Epithelial cell of esophagus (primary cell): ENCODE measurements at regions not wholly inside any gene's neighbourhood (a gene's known extent, or its start where the extent isn't known, plus 50 kb on each side); places are given as distances from the start of the nearest gene placed in this dataset.
A peak's percentile ranks its signal among the peaks of the same experiment; 100 is the strongest.

ENCODE experiments used
- DNase-seq: peaks from one replicate; pipeline ENCODE4 v3.0.0; 2010; ENCODE audit warnings: low read depth
- H3K4me3 ChIP-seq: 2 replicates; pipeline ENCODE4 v1.5.1; 2011; ENCODE audit warnings: mild to moderate bottlenecking, low read length, control low read depth
- TF ChIP-seq, protein P1 (sequence below): IDR thresholded peaks from 2 replicates; pipeline ENCODE4 v1.5.1; 2011; ENCODE audit warnings: low read depth, mild to moderate bottlenecking, low read length, control low read depth, inconsistent platforms; ENCODE audit not compliant: insufficient read depth; ENCODE audit errors: missing control alignments

DNA sequence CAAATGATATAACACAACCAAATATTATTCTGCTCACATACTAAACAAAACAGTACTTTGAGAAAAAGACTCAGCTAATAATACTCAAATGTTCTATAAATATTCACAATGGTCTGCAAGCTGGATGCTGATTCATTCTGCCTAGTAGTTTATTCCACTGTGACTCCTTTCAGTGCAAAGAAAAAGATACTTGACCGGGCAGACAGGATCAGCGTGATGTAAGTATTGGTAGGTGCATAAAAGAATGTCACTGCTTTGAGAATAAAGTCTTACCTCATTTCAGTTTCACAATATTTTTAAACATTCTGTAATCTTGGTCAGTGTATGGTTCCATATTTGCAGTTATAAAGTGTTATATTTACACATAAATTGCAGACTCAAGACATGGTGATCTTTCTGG lies 223.0 kb upstream of the NUDT12 start:
- peak; percentile 63 for DNase-seq
- no peak overlapping the region for H3K4me3 ChIP-seq
- TF ChIP-seq, protein P1, sequence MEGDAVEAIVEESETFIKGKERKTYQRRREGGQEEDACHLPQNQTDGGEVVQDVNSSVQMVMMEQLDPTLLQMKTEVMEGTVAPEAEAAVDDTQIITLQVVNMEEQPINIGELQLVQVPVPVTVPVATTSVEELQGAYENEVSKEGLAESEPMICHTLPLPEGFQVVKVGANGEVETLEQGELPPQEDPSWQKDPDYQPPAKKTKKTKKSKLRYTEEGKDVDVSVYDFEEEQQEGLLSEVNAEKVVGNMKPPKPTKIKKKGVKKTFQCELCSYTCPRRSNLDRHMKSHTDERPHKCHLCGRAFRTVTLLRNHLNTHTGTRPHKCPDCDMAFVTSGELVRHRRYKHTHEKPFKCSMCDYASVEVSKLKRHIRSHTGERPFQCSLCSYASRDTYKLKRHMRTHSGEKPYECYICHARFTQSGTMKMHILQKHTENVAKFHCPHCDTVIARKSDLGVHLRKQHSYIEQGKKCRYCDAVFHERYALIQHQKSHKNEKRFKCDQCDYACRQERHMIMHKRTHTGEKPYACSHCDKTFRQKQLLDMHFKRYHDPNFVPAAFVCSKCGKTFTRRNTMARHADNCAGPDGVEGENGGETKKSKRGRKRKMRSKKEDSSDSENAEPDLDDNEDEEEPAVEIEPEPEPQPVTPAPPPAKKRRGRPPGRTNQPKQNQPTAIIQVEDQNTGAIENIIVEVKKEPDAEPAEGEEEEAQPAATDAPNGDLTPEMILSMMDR = no peak

DNA sequence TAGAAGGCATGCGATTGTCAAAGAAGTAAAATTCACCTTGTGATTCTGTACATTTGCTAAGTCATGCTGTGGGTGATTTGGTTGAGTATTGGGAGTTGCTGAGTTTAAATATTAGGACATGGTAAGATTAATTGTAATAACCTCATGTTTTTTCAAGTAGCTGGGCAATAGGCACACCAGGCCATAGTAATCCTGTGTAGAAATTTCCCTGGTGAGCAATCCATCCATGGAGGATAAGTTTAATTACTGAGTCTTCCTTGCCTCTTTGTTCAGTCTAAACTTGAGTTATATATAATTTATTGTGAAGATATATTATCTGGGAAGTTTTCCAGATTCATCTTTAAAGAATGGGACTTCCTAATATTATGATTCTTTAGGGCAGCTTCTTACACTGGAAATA lies 221.1 kb upstream of the NUDT12 start:
- no peak overlapping the region for H3K4me3 ChIP-seq
- TF ChIP-seq, protein P1 = no peak
- DNase-seq = no peak

DNA sequence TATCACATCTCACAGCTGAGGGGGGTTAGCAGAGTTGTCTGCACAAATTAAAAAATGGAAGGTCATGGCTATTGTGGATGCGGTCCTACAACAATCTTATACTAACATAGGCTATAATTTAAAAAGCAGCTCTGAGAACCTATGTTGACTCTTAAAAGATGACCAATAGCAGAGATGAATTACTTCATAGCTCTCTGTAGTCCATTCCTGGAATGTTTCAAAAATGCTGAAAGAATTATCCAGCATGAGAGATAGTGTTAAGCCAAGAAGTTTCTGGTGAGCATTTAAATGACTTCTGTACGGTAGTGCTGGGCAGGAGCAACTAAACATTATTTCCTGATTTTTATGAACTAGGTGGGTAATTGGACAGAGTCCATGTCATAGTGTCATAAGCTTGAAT lies 218.2 kb upstream of the NUDT12 start:
- TF ChIP-seq, protein P1 = no peak
- DNase-seq = no peak
- H3K4me3 ChIP-seq = no peak overlapping the region

DNA sequence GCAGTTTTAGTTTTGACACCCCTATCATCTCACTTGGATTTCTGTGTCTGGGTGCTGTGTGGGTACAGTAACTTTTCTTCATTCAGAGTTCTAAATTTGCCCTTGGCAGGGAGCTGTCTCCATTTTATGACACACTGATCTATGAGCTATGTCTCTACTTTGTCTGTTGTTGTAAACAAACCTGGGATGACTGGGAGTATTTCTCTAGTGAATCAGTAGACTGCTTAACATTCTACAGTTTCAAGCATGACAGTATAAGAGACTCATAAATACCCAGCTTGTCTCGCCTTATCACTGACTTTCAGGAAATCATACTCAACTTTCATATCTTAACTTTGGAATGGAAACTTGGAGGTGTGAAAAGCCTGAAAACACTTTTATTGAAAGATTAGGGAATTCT lies 212.1 kb upstream of the NUDT12 start:
- no peak overlapping the region for H3K4me3 ChIP-seq
- peak; percentile 48 for DNase-seq
- TF ChIP-seq, protein P1 = no peak

DNA sequence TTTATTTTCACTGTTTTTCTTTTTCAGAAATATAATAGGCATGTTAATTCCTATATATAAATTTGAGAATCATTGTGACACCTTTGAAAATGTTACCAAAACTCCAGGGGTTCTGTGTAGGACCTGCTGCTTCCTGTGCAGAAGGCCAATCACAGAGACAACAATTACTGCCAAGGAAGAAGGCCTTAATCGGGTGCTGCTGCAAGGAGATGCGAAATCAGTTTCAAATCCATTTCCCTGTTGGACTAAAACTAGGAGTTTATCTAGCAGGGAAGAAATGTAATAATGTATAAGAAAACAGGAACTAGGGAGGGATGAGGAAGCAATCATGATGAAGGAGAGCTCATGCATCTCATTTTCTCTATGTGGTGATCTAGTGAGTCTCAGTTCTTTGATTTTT lies 209.7 kb upstream of the NUDT12 start:
- H3K4me3 ChIP-seq = no peak overlapping the region
- TF ChIP-seq, protein P1 = no peak
- DNase-seq = no peak

DNA sequence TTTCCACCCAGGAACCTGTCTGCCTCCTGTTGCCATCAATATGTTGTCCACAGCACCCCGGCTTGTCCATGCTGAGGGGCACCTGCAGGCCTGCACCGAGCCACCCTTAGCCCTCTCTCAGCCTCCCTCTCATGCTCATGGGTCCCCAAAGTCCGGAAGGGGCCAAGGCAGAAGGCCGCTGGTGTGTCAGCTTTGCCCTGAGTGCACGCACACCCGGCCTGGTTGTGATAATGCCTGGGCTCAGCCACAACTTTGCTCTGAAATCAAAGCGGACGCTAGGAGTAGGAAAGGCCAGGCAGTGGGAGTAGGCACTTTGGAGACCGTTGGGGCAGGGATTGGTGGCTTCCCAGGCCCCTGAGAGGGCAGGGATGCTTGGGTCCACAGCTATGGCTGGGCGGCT lies 201.8 kb upstream of the NUDT12 start:
- no peak for DNase-seq
- TF ChIP-seq, protein P1 = no peak
- H3K4me3 ChIP-seq = no peak overlapping the region

DNA sequence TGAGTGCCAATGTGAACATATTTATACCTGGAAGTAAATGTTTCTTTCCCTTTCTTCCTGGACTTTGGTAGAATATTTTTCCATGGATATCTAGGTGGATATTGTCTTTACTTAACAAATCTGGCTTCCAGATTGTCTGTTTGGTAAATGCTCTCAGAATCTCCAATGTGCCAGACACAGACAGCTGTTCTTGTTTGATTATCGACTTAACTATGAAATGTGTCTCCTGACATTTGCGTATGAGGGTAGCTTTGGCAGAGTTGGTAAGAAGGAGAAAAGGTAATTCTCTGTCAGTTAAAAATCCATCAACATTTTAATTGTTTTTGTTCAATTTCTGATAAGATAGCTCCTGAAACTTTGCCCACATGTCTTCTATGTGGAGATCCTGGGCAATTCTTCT lies 196.4 kb upstream of the NUDT12 start:
- TF ChIP-seq, protein P1 = no peak
- no peak for DNase-seq
- H3K4me3 ChIP-seq = no peak overlapping the region
